Adrenal gland (tissue), 5 donors: ENCODE measurements at regions not wholly inside any gene's neighbourhood (a gene's known extent, or its start where the extent isn't known, plus 50 kb on each side); places are given as distances from the start of the nearest gene placed in this dataset.

Source experiments
- POLR2A ChIP-seq, 2 donors: fragments of 450-650 bp; IDR thresholded peaks; one replicate each; pipeline ENCODE4 v1.6.1; 2017; ENCODE audit warnings: antibody characterized with exemption in 2 of 2, mild to moderate bottlenecking in 2 of 2, moderate library complexity in 1 of 2
- TF ChIP-seq, protein P1 (sequence below), 6 experiments: fragments of 450-650 bp in 4 of 6; fragments of 200-600 bp in 2 of 6; sonication (generic) in 1 of 6; IDR thresholded peaks; 1 replicate in 5 of 6; 2 replicates in 1 of 6; pipeline versions ENCODE4 v1.5.1 to v1.8.0; 2016 to 2021; ENCODE audit warnings: antibody characterized with exemption in 6 of 6, mild to moderate bottlenecking in 2 of 6, moderate library complexity in 1 of 6
- donor health status: DM: no; HTN: no; CAD: no.

- TF ChIP-seq, protein P1, sequence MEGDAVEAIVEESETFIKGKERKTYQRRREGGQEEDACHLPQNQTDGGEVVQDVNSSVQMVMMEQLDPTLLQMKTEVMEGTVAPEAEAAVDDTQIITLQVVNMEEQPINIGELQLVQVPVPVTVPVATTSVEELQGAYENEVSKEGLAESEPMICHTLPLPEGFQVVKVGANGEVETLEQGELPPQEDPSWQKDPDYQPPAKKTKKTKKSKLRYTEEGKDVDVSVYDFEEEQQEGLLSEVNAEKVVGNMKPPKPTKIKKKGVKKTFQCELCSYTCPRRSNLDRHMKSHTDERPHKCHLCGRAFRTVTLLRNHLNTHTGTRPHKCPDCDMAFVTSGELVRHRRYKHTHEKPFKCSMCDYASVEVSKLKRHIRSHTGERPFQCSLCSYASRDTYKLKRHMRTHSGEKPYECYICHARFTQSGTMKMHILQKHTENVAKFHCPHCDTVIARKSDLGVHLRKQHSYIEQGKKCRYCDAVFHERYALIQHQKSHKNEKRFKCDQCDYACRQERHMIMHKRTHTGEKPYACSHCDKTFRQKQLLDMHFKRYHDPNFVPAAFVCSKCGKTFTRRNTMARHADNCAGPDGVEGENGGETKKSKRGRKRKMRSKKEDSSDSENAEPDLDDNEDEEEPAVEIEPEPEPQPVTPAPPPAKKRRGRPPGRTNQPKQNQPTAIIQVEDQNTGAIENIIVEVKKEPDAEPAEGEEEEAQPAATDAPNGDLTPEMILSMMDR (IDR thresholded peaks at IDR 0.05): no peak
- TF ChIP-seq POLR2A (IDR thresholded peaks at IDR 0.05): no peak
Observed at GRCh38 chr13:60787083-60787482, 390.1 kb downstream of the TDRD3 start.
